ENCODE measurements at regions not wholly inside any gene's neighbourhood (a gene's known extent, or its start where the extent isn't known, plus 50 kb on each side); places are given as distances from the start of the nearest gene placed in this dataset.

DNA sequence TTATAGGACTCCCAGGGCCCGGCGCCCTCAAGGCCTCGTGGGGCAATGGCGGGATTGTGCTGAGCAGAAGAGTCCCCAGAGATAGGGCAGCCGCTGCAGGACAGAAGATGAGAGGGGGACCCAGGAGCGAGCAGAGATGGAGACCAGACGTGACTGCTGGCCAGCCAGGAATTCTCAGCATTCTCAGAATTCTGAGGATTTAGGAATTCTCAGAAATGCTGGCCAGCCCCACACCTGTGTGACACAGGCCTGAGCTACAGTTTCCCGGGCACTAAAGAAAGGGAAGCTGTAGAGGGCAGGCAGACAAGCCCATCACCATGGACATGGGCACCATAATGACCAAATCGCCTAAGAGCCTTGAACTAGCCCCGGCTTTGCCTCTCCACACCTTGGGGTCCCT is 186.2 kb upstream of the CDH4 start:
- Histone ChIP-seq H3K4me3 (no peak overlapping the region), H3K9me3 (no peaks in the 10 kb centered on the region), H3K27ac (no peak overlapping the region), H3K4me2 (no peak overlapping the region), H3K4me1 (no peaks in the 10 kb centered on the region)
- ChIA-PET POLR2A (no interaction called here), CTCF (no interaction called here)
- TF ChIP-seq FOSB (CRISPR knock-in tag; IDR thresholded peaks at IDR 0.05) (no peak), TFCP2L1 (CRISPR knock-in tag; IDR thresholded peaks at IDR 0.05) (no peak), SREBF2 (IDR thresholded peaks at IDR 0.05) (no peak), TP53 (CRISPR knock-in tag; IDR thresholded peaks at IDR 0.05) (no peak), ESRRA (IDR thresholded peaks at IDR 0.05; ENCODE audit: borderline replicate concordance, low read length) (no peak), EP300 (IDR thresholded peaks at IDR 0.05) (no peak), PHF8 (IDR thresholded peaks at IDR 0.05; ENCODE audit: borderline replicate concordance, low read depth) (no peak), POLR2A (IDR thresholded peaks at IDR 0.05; ENCODE audit: low read length) (no peak), EHMT2 (IDR thresholded peaks at IDR 0.05; ENCODE audit: low read depth) (no peak), NR3C1 (IDR thresholded peaks at IDR 0.05) (no peak), CHD2 (IDR thresholded peaks at IDR 0.05; ENCODE audit: low read length, partially characterized antibody) (no peak)
- TF ChIP-seq, protein P1, sequence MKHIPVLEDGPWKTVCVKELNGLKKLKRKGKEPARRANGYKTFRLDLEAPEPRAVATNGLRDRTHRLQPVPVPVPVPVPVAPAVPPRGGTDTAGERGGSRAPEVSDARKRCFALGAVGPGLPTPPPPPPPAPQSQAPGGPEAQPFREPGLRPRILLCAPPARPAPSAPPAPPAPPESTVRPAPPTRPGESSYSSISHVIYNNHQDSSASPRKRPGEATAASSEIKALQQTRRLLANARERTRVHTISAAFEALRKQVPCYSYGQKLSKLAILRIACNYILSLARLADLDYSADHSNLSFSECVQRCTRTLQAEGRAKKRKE (CRISPR knock-in tag; IDR thresholded peaks at IDR 0.05; ENCODE audit: low read depth), result no peak
- TF ChIP-seq, protein P2, sequence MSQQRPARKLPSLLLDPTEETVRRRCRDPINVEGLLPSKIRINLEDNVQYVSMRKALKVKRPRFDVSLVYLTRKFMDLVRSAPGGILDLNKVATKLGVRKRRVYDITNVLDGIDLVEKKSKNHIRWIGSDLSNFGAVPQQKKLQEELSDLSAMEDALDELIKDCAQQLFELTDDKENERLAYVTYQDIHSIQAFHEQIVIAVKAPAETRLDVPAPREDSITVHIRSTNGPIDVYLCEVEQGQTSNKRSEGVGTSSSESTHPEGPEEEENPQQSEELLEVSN (IDR thresholded peaks at IDR 0.05; ENCODE audit: borderline replicate concordance, low read depth), result no peak
- TF ChIP-seq, protein P3, sequence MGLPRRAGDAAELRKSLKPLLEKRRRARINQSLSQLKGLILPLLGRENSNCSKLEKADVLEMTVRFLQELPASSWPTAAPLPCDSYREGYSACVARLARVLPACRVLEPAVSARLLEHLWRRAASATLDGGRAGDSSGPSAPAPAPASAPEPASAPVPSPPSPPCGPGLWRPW (IDR thresholded peaks at IDR 0.05), result no peak
- TF ChIP-seq, protein P4, sequence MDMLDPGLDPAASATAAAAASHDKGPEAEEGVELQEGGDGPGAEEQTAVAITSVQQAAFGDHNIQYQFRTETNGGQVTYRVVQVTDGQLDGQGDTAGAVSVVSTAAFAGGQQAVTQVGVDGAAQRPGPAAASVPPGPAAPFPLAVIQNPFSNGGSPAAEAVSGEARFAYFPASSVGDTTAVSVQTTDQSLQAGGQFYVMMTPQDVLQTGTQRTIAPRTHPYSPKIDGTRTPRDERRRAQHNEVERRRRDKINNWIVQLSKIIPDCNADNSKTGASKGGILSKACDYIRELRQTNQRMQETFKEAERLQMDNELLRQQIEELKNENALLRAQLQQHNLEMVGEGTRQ (IDR thresholded peaks at IDR 0.05), result no peak
- TF ChIP-seq, protein P5, sequence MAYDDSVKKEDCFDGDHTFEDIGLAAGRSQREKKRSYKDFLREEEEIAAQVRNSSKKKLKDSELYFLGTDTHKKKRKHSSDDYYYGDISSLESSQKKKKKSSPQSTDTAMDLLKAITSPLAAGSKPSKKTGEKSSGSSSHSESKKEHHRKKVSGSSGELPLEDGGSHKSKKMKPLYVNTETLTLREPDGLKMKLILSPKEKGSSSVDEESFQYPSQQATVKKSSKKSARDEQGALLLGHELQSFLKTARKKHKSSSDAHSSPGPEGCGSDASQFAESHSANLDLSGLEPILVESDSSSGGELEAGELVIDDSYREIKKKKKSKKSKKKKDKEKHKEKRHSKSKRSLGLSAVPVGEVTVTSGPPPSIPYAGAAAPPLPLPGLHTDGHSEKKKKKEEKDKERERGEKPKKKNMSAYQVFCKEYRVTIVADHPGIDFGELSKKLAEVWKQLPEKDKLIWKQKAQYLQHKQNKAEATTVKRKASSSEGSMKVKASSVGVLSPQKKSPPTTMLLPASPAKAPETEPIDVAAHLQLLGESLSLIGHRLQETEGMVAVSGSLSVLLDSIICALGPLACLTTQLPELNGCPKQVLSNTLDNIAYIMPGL (CRISPR knock-in tag; IDR thresholded peaks at IDR 0.05; ENCODE audit: borderline replicate concordance), result no peak
- FAIRE-seq (no peak), DNase-seq (ENCODE audit: low read depth in 1 of 2, low spot score in 1 of 2) (no peak), ATAC-seq (no peak)
- WGBS (ENCODE audit: missing lambda C conversion rate), result 72% methylated on average over 10 of the region's 10 CpGs

DNA sequence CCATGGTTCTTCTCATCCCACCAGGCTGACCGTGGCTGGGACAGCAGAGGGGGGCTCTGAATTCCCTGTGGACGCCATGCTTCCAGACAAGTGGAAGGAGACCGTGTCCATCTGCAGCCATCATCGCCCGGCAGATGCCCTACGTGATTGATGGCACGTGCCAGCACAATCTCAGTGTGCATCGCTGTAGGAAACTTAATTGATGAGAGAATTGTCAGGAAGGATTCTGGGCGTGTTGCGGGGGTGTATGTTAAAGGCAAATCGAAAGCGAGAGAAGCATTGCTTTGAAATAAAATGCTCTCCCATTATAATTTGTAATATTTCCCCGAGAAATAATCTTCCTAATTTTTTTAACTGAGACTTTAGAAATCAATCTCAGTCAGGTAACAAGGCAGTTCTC is 185.5 kb upstream of the CDH4 start:
- CTCF ChIA-PET, result no interaction called here
- FAIRE-seq (no peak), DNase-seq (ENCODE audit: low read depth in 1 of 2, low spot score in 1 of 2) (no peak), ATAC-seq (no peak)
- POLR2A ChIA-PET, result no interaction called here
- no peaks in the 10 kb centered on the region for H3K9me3 ChIP-seq
- H3K4me1 ChIP-seq, result no peaks in the 10 kb centered on the region
- no peak overlapping the region for H3K4me3 ChIP-seq
- WGBS (ENCODE audit: missing lambda C conversion rate), result 78% methylated on average over 13 of the region's 13 CpGs
- TF ChIP-seq TFCP2L1 (CRISPR knock-in tag; IDR thresholded peaks at IDR 0.05) (no peak), RAD21 (conservative IDR thresholded peaks at IDR 0.05 in 1 of 2, IDR thresholded peaks at IDR 0.05 in 1 of 2) (no peak), MYC (IDR thresholded peaks at IDR 0.05; ENCODE audit: borderline replicate concordance, low read length) (no peak), FOXS1 (CRISPR knock-in tag; IDR thresholded peaks at IDR 0.05) (no peak), TP53 (CRISPR knock-in tag; IDR thresholded peaks at IDR 0.05) (no peak), NR3C1 (IDR thresholded peaks at IDR 0.05) (no peak), RFX5 (IDR thresholded peaks at IDR 0.05) (no peak), ESRRA (IDR thresholded peaks at IDR 0.05; ENCODE audit: borderline replicate concordance, low read length) (no peak), EHMT2 (IDR thresholded peaks at IDR 0.05; ENCODE audit: low read depth) (no peak)
- TF ChIP-seq, protein P4 (IDR thresholded peaks at IDR 0.05), result no peak
- TF ChIP-seq, protein P5 (CRISPR knock-in tag; IDR thresholded peaks at IDR 0.05; ENCODE audit: borderline replicate concordance), result no peak
- H3K27ac ChIP-seq, result no peak overlapping the region
- H3K4me2 ChIP-seq, result no peak overlapping the region
